Neural cell (in vitro differentiated cells): ENCODE measurements at regions not wholly inside any gene's neighbourhood (a gene's known extent, or its start where the extent isn't known, plus 50 kb on each side); places are given as distances from the start of the nearest gene placed in this dataset.

Experiments used
- H2AFZ ChIP-seq: fragments of 200-600, 300-800 bp; sonication (generic), shearing (Covaris generic); 2 replicates; pipeline ENCODE4 v1.6.0; 2014; ENCODE audit warnings: low read depth, mild to moderate bottlenecking, antibody characterized with exemption, low read length, moderate library complexity
- H3F3A ChIP-seq: fragments of 200-600 bp; shearing (Covaris generic); 2 replicates; pipeline ENCODE4 v1.6.1; 2016; ENCODE audit warnings: mild to moderate bottlenecking, moderate library complexity, mixed read lengths, antibody characterized with exemption, low read length; ENCODE audit not compliant: insufficient read depth, poor library complexity, severe bottlenecking
- H3K27ac ChIP-seq: fragments of 200-600, 300-800 bp; sonication (generic), shearing (Covaris generic); 2 replicates; pipeline ENCODE4 v1.5.1; 2014; ENCODE audit warnings: mild to moderate bottlenecking, low read length, moderate library complexity
- H3K27me3 ChIP-seq: fragments of 300-800, 200-600 bp; sonication (generic), shearing (Covaris generic); 2 replicates; pipeline ENCODE4 v1.6.0; 2014; ENCODE audit warnings: mild to moderate bottlenecking, low read depth, low read length, moderate library complexity; ENCODE audit not compliant: insufficient read depth
- H3K36me3 ChIP-seq: fragments of 300-800, 200-600 bp; sonication (generic), shearing (Covaris generic); 2 replicates; pipeline ENCODE4 v1.5.1; 2014; ENCODE audit warnings: mild to moderate bottlenecking, antibody characterized with exemption, low read length, moderate library complexity; ENCODE audit not compliant: insufficient read depth
- H3K4me2 ChIP-seq: fragments of 300-800, 200-600 bp; sonication (generic), shearing (Covaris generic); 2 replicates; pipeline ENCODE4 v1.6.0; 2014; ENCODE audit warnings: mild to moderate bottlenecking, low read length
- H3K4me3 ChIP-seq: fragments of 300-800, 200-600 bp; sonication (generic), shearing (Covaris generic); 2 replicates; pipeline ENCODE4 v1.5.1; 2014; ENCODE audit warnings: mild to moderate bottlenecking, low read length, moderate library complexity
- H3K79me2 ChIP-seq: fragments of 200-600 bp; shearing (Covaris generic); replicated peaks from 2 replicates; pipeline ENCODE4 v1.6.0; 2014; ENCODE audit warnings: mild to moderate bottlenecking, low read length, moderate library complexity; ENCODE audit not compliant: insufficient read depth
- H3K9ac ChIP-seq: fragments of 300-800, 200-600 bp; sonication (generic), shearing (Covaris generic); 2 replicates; pipeline ENCODE4 v1.6.1; 2016; ENCODE audit warnings: mild to moderate bottlenecking, low read length, mixed read lengths
- H3K9me2 ChIP-seq: fragments of 200-600 bp; shearing (Covaris generic); 2 replicates; pipeline ENCODE4 v1.6.1; 2016; ENCODE audit warnings: mild to moderate bottlenecking, low read length, mixed read lengths; ENCODE audit not compliant: insufficient read depth
- H3K9me3 ChIP-seq: fragments of 200-600, 300-800 bp; sonication (generic), shearing (Covaris generic); 2 replicates; pipeline ENCODE4 v1.6.1; 2016; ENCODE audit warnings: mild to moderate bottlenecking, mixed run types, low read length, moderate library complexity, mixed read lengths
- H4K20me1 ChIP-seq: fragments of 200-600 bp; shearing (Covaris generic); 2 replicates; pipeline ENCODE4 v1.6.1; 2016; ENCODE audit warnings: mild to moderate bottlenecking, mixed run types; ENCODE audit not compliant: insufficient read depth
- EP300 ChIP-seq: fragments of 450-650 bp; conservative IDR thresholded peaks from 2 replicates; pipeline ENCODE4 v1.6.1; 2014; ENCODE audit warnings: antibody characterized with exemption, mild to moderate bottlenecking, moderate library complexity; ENCODE audit not compliant: poor library complexity, severe bottlenecking
- EZH2 ChIP-seq: fragments of 200-600, 300-800 bp; shearing (Covaris generic), sonication (generic); IDR thresholded peaks from 2 replicates; pipeline ENCODE4 v1.6.1; 2014; ENCODE audit warnings: antibody characterized with exemption, low read length, borderline replicate concordance, mild to moderate bottlenecking; ENCODE audit not compliant: insufficient read depth, poor library complexity, severe bottlenecking
- MXI1 ChIP-seq: fragments of 450-650 bp; conservative IDR thresholded peaks from 2 replicates; pipeline ENCODE4 v1.6.1; 2014; ENCODE audit warnings: antibody characterized with exemption, mild to moderate bottlenecking; ENCODE audit not compliant: poor library complexity, severe bottlenecking
- POLR2AphosphoS5 ChIP-seq: IDR thresholded peaks from 2 replicates; pipeline ENCODE4 v1.6.1; 2012
- RAD21 ChIP-seq: fragments of 450-650 bp; conservative IDR thresholded peaks from 2 replicates; pipeline ENCODE4 v1.6.1; 2014; ENCODE audit warnings: antibody characterized with exemption, mild to moderate bottlenecking, moderate library complexity
- SMC3 ChIP-seq: fragments of 450-650 bp; conservative IDR thresholded peaks from 2 replicates; pipeline ENCODE4 v1.6.1; 2014; ENCODE audit warnings: antibody characterized with exemption, mild to moderate bottlenecking, moderate library complexity; ENCODE audit not compliant: poor library complexity
- TAF1 ChIP-seq: IDR thresholded peaks from 2 replicates; pipeline ENCODE4 v1.6.1; 2012; ENCODE audit warnings: low read depth
- TF ChIP-seq, protein P1 (sequence below): IDR thresholded peaks from 2 replicates; pipeline ENCODE4 v1.6.1; 2012; ENCODE audit warnings: borderline replicate concordance
- TF ChIP-seq, protein P2 (sequence below): fragments of 450-650 bp; IDR thresholded peaks from 2 replicates; pipeline ENCODE4 v1.5.1; 2014; ENCODE audit warnings: antibody characterized with exemption, mild to moderate bottlenecking, moderate library complexity; ENCODE audit not compliant: poor library complexity, severe bottlenecking

DNA sequence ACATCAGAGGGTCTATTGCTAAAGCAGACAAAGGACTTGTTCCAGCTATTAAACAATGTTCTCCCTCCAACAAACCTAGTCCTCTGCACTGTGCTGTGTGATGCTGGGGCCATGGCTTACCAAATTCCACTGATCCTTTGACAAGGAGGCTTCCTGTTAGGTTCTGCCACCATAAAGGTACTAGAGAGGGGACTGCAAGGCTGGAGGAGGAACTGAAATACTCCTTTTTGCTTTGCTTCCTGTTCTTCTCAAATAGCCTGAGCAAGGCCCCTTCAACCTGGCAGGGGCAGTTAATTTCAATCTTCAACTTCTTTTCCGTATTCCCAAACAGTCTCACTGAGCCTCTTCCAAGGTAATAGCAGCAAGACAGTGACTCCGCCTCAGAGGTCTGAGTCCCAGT lies 286.4 kb upstream of the IRAK1BP1 start:
- Histone ChIP-seq H3K27me3 (no peaks in the 10 kb centered on the region), H3F3A (no peaks in the 10 kb centered on the region), H3K9me2 (no peaks in the 10 kb centered on the region), H3K27ac (no peak overlapping the region), H3K9me3 (no peaks in the 10 kb centered on the region), H3K36me3 (no peaks in the 10 kb centered on the region), H3K4me3 (no peak overlapping the region), H3K4me2 (no peak overlapping the region), H3K79me2 (no peaks in the 10 kb centered on the region), H2AFZ (no peak overlapping the region), H3K9ac (no peak overlapping the region), H4K20me1 (no peaks in the 10 kb centered on the region)
- TF ChIP-seq EP300 (no peak), TAF1 (no peak), EZH2 (no peak), POLR2AphosphoS5 (no peak), SMC3 (no peak), MXI1 (no peak), RAD21 (no peak)
- TF ChIP-seq, protein P1, sequence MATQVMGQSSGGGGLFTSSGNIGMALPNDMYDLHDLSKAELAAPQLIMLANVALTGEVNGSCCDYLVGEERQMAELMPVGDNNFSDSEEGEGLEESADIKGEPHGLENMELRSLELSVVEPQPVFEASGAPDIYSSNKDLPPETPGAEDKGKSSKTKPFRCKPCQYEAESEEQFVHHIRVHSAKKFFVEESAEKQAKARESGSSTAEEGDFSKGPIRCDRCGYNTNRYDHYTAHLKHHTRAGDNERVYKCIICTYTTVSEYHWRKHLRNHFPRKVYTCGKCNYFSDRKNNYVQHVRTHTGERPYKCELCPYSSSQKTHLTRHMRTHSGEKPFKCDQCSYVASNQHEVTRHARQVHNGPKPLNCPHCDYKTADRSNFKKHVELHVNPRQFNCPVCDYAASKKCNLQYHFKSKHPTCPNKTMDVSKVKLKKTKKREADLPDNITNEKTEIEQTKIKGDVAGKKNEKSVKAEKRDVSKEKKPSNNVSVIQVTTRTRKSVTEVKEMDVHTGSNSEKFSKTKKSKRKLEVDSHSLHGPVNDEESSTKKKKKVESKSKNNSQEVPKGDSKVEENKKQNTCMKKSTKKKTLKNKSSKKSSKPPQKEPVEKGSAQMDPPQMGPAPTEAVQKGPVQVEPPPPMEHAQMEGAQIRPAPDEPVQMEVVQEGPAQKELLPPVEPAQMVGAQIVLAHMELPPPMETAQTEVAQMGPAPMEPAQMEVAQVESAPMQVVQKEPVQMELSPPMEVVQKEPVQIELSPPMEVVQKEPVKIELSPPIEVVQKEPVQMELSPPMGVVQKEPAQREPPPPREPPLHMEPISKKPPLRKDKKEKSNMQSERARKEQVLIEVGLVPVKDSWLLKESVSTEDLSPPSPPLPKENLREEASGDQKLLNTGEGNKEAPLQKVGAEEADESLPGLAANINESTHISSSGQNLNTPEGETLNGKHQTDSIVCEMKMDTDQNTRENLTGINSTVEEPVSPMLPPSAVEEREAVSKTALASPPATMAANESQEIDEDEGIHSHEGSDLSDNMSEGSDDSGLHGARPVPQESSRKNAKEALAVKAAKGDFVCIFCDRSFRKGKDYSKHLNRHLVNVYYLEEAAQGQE = no peak
- TF ChIP-seq, protein P2, sequence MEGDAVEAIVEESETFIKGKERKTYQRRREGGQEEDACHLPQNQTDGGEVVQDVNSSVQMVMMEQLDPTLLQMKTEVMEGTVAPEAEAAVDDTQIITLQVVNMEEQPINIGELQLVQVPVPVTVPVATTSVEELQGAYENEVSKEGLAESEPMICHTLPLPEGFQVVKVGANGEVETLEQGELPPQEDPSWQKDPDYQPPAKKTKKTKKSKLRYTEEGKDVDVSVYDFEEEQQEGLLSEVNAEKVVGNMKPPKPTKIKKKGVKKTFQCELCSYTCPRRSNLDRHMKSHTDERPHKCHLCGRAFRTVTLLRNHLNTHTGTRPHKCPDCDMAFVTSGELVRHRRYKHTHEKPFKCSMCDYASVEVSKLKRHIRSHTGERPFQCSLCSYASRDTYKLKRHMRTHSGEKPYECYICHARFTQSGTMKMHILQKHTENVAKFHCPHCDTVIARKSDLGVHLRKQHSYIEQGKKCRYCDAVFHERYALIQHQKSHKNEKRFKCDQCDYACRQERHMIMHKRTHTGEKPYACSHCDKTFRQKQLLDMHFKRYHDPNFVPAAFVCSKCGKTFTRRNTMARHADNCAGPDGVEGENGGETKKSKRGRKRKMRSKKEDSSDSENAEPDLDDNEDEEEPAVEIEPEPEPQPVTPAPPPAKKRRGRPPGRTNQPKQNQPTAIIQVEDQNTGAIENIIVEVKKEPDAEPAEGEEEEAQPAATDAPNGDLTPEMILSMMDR = no peak

- Histone ChIP-seq H3K79me2 (no peaks in the 10 kb centered on the region), H3K4me2 (no peak overlapping the region), H2AFZ (no peak overlapping the region), H3K27ac (no peak overlapping the region), H4K20me1 (no peaks in the 10 kb centered on the region), H3K27me3 (no peaks in the 10 kb centered on the region), H3K9me3 (no peaks in the 10 kb centered on the region), H3K9me2 (no peaks in the 10 kb centered on the region), H3K9ac (no peak overlapping the region), H3K4me3 (no peak overlapping the region), H3K36me3 (no peaks in the 10 kb centered on the region), H3F3A (no peaks in the 10 kb centered on the region)
- no peak for TF ChIP-seq RAD21
- no peak for TF ChIP-seq EZH2
- TF ChIP-seq TAF1 = no peak
- TF ChIP-seq POLR2AphosphoS5 = no peak
- no peak for TF ChIP-seq MXI1
- no peak for TF ChIP-seq EP300
- no peak for TF ChIP-seq SMC3
- TF ChIP-seq, protein P1 = no peak
- TF ChIP-seq, protein P2 = no peak
Observed at GRCh38 chr6:78583079-78583478, 284.3 kb upstream of the IRAK1BP1 start.
